Cardiac muscle cell (in vitro differentiated cells and primary cell): ENCODE measurements at regions not wholly inside any gene's neighbourhood (a gene's known extent, or its start where the extent isn't known, plus 50 kb on each side); places are given as distances from the start of the nearest gene placed in this dataset.

Experiments used
- DNase-seq, 2 donors: peaks; one replicate each; pipeline versions ENCODE4 v3.0.0 to v3.0.0-alpha.2; 2010 to 2017; ENCODE audit warnings: low read depth in 1 of 2, low spot score in 1 of 2
- H3K27ac ChIP-seq: fragments of 200-600 bp; sonication (generic); 2 replicates; pipeline ENCODE4 v1.5.1; 2016
- H3K27me3 ChIP-seq: fragments of 200-600 bp; sonication (generic); 2 replicates; pipeline ENCODE4 v1.6.0; 2016; ENCODE audit warnings: control low read depth
- H3K36me3 ChIP-seq: fragments of 200-600 bp; sonication (generic); 2 replicates; pipeline ENCODE4 v1.5.1; 2016; ENCODE audit warnings: control low read depth
- H3K4me1 ChIP-seq: fragments of 200-600 bp; sonication (generic); 2 replicates; pipeline ENCODE4 v1.8.1; 2017; ENCODE audit warnings: low read depth, mild to moderate bottlenecking, mixed run types
- H3K4me3 ChIP-seq: fragments of 200-600 bp; sonication (generic); 2 replicates; pipeline ENCODE4 v1.5.1; 2016; ENCODE audit warnings: mild to moderate bottlenecking
- H3K9me3 ChIP-seq: fragments of 200-600 bp; sonication (generic); 2 replicates; pipeline ENCODE4 v1.5.1; 2017; ENCODE audit warnings: low read depth, mild to moderate bottlenecking, control low read depth
- TF ChIP-seq, protein P1 (sequence below): IDR thresholded peaks from 2 replicates; pipeline ENCODE4 v1.5.1; 2012; ENCODE audit warnings: low read depth, mild to moderate bottlenecking, low read length

GRCh38 chr11:64447831-64448598 lies 89.1 kb downstream of the RPS6KA4 start:
- TF ChIP-seq, protein P1, sequence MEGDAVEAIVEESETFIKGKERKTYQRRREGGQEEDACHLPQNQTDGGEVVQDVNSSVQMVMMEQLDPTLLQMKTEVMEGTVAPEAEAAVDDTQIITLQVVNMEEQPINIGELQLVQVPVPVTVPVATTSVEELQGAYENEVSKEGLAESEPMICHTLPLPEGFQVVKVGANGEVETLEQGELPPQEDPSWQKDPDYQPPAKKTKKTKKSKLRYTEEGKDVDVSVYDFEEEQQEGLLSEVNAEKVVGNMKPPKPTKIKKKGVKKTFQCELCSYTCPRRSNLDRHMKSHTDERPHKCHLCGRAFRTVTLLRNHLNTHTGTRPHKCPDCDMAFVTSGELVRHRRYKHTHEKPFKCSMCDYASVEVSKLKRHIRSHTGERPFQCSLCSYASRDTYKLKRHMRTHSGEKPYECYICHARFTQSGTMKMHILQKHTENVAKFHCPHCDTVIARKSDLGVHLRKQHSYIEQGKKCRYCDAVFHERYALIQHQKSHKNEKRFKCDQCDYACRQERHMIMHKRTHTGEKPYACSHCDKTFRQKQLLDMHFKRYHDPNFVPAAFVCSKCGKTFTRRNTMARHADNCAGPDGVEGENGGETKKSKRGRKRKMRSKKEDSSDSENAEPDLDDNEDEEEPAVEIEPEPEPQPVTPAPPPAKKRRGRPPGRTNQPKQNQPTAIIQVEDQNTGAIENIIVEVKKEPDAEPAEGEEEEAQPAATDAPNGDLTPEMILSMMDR = no peak
- H3K36me3 ChIP-seq = no peaks in the 10 kb centered on the region
- no peak overlapping the region for H3K27ac ChIP-seq
- DNase-seq = peak in 1 of 2 donors; percentile 27
- H3K4me3 ChIP-seq = no peak overlapping the region
- no peaks in the 10 kb centered on the region for H3K4me1 ChIP-seq
- no peaks in the 10 kb centered on the region for H3K9me3 ChIP-seq
- H3K27me3 ChIP-seq = no peaks in the 10 kb centered on the region

DNA sequence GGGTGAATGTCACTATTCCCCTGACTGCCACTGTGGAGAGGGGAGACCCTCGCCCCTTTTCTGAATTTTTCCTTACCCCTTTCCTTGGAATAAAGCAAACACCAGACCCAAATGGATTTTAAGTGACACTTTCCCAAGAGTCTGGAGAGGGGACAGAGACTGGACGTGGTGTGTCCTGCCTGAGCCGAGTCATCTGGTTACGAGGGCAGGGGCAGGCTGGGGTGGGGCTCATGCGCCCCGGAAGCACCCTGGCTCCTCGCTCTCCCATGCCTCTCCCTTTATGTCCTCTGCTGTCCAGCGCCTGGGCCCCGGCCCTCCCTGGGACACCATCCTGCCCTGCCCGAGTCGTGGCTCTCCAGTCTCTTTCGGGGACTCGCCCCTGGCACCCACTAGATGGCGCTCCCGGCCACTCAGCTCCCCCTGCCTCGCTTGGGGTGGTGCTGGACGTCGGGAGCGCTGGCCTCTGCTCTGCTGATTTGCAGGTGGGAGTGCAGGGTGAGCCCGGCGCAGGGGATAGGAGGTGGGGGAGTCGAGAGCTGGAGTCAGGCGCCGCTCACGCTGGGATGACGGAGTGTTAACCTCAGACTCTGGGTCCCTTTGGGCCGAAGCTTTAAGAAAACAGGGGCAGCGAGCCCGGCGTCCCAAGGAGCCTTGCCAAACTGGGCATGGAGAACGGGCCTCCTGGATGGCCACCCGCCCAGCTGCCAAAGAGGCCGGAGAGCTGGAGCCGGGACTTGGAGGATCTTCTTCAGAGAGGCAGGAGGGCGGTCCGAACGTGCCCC lies 89.8 kb downstream of the RPS6KA4 start:
- no peak overlapping the region for H3K27ac ChIP-seq
- H3K4me3 ChIP-seq = no peak overlapping the region
- TF ChIP-seq, protein P1 = peak; percentile 84

GRCh38 chr11:64449381-64450167 lies 90.6 kb downstream of the RPS6KA4 start:
- Histone ChIP-seq H3K36me3 (no peaks in the 10 kb centered on the region), H3K4me3 (no peak overlapping the region), H3K4me1 (no peaks in the 10 kb centered on the region), H3K9me3 (no peaks in the 10 kb centered on the region), H3K27ac (no peak overlapping the region), H3K27me3 (no peaks in the 10 kb centered on the region)
- peak; percentile 66 to 84 for DNase-seq
- TF ChIP-seq, protein P1 = peak; percentile 87

More for the DNA sequence above, 89.8 kb downstream of the RPS6KA4 start:
- Histone ChIP-seq H3K36me3 (no peaks in the 10 kb centered on the region), H3K4me1 (no peaks in the 10 kb centered on the region), H3K9me3 (no peaks in the 10 kb centered on the region), H3K27me3 (no peaks in the 10 kb centered on the region)
- DNase-seq = peak; percentile 75 to 92

- Histone ChIP-seq H3K27me3 (no peaks in the 10 kb centered on the region), H3K4me3 (no peak overlapping the region), H3K4me1 (no peaks in the 10 kb centered on the region), H3K36me3 (no peaks in the 10 kb centered on the region), H3K27ac (no peak overlapping the region), H3K9me3 (no peaks in the 10 kb centered on the region)
- DNase-seq = no peak
- TF ChIP-seq, protein P1 = no peak
Observed at GRCh38 chr11:64450168-64450560, 91.2 kb downstream of the RPS6KA4 start.

GRCh38 chr11:64451856-64452255 lies 92.9 kb downstream of the RPS6KA4 start:
- H3K4me3 ChIP-seq = no peak overlapping the region
- TF ChIP-seq, protein P1 = no peak
- no peaks in the 10 kb centered on the region for H3K9me3 ChIP-seq
- DNase-seq = no peak
- H3K27ac ChIP-seq = no peak overlapping the region
- H3K4me1 ChIP-seq = no peaks in the 10 kb centered on the region
- no peaks in the 10 kb centered on the region for H3K36me3 ChIP-seq
- H3K27me3 ChIP-seq = no peaks in the 10 kb centered on the region
